Tibial nerve (tissue), 4 donors: ENCODE measurements at regions not wholly inside any gene's neighbourhood (a gene's known extent, or its start where the extent isn't known, plus 50 kb on each side); places are given as distances from the start of the nearest gene placed in this dataset.

Experiments used
- CTCF ChIP-seq, 5 experiments: fragments of 200-600 bp in 3 of 5; fragments of 450-650 bp in 2 of 5; sonication (generic) in 3 of 5; IDR thresholded peaks; one replicate each; pipeline ENCODE4 v1.5.1; 2016 to 2019; ENCODE audit warnings: antibody characterized with exemption in 5 of 5, mild to moderate bottlenecking in 3 of 5, moderate library complexity in 2 of 5
- EP300 ChIP-seq, 2 donors: sonication (generic); formaldehyde crosslinking; IDR thresholded peaks; one replicate each; pipeline ENCODE4 v1.6.1; 2017; ENCODE audit warnings: antibody characterized with exemption in 2 of 2, mild to moderate bottlenecking in 1 of 2
- POLR2A ChIP-seq, 2 donors: fragments of 450-650 bp; IDR thresholded peaks; one replicate each; pipeline ENCODE4 v1.6.1; 2017; ENCODE audit warnings: antibody characterized with exemption in 2 of 2, mild to moderate bottlenecking in 2 of 2, moderate library complexity in 2 of 2

- no peak for TF ChIP-seq EP300 (IDR thresholded peaks at IDR 0.05)
- no peak for TF ChIP-seq POLR2A (IDR thresholded peaks at IDR 0.05)
- TF ChIP-seq CTCF (IDR thresholded peaks at IDR 0.05), result no peak
These were observed 95.0 kb upstream of the AKR1E2 start for GRCh38 chr10:4730998-4731397.
